CD1c-positive myeloid dendritic cell (primary cell): ENCODE measurements at regions not wholly inside any gene's neighbourhood (a gene's known extent, or its start where the extent isn't known, plus 50 kb on each side); places are given as distances from the start of the nearest gene placed in this dataset.
"Not testable (repeated sequence)": the region's sequence is repeated elsewhere in the genome, so short reads cannot be mapped to it uniquely, and the experiment has no call there.

Experiments
- DNase-seq: peaks from one replicate; pipeline ENCODE4 v3.0.0-alpha.2; 2016; ENCODE audit errors: extremely low spot score

DNA sequence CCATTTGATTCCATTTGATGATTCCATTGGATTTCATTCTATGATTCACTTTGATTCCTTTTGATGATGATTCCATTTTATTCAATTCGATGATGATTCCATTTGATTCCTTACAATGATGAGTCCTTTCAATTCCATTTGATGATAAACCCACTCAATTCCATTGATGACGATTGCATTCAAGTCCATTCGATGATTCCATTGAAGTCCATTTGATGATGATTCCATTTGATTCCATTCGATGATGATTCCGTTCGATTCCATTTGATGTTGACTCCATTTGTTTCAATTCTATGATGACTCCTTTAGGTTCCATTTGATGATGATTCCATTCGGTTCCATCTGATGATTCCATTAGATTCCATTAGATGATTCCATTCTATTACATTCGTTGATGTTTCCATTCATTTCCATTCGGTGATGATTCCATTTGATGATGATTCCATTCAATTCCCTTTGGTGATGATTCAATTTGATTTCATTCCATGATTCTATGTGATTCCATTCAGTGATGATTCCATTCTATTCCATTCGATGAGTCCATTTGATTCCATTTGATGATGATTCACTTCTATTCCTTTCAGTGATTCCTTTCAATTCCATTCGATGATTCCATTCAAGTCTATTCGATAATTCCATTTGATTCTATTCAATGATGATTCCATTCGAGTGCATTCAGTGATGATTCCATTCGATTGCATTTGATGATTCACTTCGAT, 1106.0 kb downstream of the RPIA start:
- DNase-seq = no peak

DNA sequence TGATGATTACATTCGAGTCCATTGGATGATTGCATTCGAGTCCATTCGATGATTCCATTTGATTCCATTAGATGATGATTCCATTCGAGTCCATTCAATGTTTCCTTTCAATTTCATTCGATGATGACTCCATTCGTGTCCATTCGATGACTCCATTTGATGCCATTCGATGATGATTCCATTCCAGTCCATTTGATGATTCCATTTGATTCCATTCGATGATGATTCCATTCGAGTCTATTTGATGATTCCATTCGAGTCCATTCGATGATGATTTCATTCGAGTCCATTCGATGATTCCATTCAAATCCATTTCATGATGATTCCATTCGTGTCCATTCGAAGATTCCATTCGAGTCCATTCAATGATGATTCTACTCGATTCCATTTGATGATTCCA, 1109.7 kb downstream of the RPIA start:
- not testable (repeated sequence) for DNase-seq

DNA sequence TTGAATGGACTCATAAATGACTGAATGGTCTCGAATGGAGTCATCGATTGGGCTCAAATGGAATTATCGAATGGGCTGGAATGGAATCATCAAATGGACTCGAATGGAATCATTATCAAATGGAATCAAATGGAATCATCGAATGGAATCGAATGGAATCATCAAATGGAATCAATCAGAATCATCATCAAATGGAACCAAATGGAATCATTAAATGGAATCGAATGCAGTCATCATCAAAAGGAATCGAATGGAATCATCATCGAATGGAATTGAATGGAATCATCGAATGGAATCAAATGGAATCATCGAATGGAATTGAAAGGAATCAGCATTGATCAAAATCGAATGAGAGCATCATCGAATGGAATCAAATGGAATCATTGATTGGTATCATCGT, 1114.9 kb downstream of the RPIA start:
- not testable (repeated sequence) for DNase-seq

DNA sequence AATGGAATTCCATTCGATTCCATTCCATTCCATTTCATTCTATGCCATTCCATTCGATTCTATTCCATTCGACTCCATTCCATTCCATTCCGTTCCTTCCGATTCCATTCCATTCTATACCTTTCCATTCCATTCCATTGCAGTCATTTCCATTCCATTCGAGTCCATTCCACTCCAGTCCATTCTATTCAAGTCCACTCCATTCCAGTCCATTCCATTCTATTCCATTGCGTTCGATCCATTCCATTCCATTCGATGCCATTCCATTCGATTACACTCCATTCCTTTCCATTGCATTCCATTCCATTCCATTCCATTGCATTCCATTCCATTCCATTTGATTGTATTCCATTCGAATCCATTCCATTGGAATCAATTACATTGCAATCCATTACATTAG, 1119.8 kb downstream of the RPIA start:
- no peak for DNase-seq

DNA sequence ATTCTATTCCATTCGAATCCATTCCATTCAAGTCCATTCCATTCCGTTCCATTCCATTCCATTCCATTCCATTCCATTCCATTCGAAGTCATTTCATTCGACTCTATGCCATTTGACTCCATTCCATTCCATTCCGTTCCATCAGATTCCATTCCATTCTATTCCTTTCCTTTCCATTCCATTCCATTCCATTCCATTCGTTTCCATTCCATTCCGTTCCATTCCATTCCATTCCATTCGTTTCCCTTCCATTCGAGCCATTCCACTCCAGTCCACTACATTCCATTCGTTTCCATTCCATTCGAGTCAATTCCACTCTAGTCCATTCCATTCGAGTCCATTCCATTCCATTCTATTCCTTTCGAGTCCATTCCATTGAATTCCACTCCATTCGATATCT, 1120.4 kb downstream of the RPIA start:
- DNase-seq = not testable (repeated sequence)

DNA sequence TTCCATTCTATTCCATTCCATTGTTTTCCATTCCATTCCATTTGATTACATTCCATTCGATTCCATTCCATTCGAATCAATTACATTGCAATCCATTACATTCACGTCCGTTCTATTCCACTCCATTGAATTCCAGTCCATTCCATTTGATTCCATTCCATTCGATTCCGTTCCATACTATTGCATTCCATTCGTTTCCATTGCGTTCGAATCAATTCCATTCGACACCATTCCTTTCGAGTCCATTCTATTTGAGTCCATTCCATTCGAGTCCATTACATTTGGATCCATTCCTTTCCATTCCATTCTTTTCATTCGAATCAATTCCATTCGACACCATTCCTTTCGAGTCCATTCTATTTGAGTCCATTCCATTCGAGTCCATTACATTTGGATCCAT, 1122.9 kb downstream of the RPIA start:
- not testable (repeated sequence) for DNase-seq

DNA sequence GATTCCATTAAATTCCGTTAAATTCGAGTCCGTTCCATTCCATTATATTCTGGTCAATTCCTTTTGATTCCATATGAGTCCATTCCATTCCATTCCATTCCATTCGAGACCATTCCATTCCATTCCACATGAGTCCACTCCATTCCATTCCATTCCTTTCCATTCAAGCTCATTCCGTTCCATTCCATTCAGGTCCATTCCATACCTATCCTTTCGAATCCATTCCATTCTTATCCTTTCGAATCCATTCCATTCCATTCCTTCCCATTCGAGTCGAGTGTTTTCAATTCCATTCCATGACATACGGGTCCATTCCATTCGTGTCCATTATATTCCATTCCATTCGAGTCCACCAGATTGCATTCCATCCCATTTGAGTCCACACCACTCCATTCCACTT, 1127.4 kb downstream of the RPIA start:
- DNase-seq = no peak

DNA sequence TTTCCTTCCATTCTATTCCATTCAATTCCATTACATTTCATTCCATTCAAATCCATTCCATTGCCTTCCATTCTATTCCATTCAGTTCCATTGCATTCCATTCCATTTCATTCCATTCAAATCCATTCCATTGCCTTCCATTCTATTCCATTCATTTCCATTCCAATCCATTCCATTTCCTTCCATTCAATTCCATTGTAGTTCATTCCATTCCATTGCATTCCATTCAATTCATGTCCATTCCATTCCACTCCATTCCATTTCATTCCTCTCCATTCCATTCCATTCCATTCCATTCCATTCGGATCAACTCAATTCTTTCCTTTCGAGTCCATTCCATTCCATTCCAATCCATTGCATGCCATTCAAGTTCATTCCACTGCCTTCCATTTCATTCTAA, 1128.3 kb downstream of the RPIA start:
- DNase-seq = no peak

DNA sequence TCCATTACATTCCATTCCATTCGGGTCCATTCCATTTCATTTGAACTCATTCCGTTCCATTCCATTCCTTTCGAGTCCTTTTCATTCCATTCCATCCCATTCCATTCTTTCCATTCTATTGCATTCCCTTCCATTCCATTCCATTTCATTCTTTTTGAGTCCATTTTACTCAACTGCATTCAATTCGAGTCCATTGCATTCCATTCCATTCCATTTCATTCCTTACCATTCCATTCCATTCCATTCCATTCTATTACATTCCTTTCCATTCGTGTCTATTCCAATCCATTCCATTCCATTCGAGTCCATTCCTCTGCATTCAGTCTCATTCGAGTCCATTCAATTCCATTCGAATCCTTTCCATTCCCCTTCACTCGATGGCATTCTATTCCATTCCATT, 1128.8 kb downstream of the RPIA start:
- no peak for DNase-seq

DNA sequence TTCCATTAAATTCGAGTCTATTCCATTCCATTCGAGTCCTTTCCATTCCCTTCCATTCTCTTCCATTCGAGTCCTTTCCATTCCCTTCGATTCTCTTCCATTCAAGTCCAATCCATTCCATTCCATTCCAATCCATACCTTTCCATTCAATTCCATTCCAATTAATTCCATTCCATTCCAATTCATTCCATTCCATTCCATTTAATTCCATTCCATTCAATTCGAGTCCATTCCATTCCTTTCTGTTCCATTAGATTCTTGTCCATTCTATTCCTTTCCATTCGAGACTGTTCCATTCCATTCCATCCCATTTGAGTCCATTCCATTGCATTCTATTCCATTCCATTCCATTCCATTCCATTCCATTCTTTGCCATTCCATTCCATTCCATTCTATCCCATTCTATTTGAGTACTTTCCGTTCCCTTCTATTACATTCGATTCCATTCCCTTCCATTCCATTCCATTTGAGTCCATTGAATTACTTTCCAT, 1130.0 kb downstream of the RPIA start:
- DNase-seq = no peak

DNA sequence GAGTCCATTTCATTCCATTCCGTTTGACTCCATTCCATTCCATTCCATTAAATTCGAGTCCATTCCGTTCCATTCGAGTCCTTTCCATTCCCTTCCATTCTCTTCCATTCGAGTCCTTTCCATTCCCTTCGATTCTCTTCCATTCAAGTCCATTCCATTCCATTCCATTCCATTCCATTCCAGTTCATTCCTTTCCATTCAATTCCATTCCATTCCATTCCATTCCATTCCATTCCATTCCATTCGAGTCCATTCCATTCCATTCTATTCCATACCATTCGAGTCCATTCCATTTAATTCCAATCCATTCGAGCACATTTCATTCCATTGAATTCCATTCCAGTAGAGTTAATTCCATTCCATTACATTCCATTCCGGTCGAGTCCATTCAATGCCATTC, 1130.9 kb downstream of the RPIA start:
- not testable (repeated sequence) for DNase-seq

DNA sequence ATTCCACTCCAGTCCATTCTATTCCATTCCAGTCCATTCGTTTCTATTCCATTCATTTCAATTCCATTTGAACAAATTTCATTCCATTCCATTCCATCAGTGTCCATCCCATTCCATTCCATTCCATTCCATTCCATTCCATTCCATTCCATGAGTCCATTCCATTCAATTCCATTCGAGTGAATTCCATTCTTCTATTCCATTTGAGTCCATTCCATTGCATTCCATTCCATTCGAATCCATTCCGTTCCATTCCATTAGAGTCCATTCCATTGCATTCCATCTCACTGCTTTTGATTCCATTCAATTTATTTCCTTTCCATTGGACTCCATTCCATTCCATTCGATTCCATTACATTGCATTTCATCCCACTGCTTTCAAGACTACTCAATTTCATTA, 1132.1 kb downstream of the RPIA start:
- no peak for DNase-seq

DNA sequence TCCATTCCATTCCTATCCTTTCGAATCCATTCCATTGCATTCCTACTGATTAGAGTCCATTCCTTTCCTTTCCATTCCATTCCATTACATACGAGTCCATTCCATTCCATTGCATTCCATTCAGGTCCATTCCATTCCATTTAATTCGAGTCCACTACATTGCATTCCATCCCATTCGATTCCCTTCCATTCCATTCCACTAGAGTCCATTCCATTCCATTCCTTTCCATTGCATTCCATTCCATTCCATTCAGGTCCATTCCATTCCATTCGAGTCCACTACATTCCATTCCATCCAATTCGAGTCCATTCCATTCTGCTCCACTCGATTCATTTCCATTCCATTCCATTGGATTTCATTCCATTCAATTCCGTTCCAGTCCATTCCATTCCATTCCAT, 1133.6 kb downstream of the RPIA start:
- no peak for DNase-seq

DNA sequence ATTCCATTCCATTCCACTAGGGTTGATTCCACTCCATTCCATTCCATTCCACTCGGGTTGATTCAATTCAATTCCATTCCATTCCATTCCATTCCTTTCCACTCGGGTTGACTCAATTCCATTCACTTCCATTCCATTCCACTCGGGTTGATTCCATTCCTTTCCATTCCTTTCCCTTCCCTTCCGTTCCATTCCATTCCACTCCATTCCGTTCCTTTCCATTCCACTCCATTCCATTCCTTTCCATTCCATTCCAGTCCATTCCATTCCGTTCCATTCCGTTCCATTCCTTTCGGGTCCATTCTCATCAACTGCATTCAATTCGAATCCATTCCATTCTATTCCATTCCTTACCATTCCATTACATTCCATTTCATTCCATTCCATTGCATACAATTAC, 1135.3 kb downstream of the RPIA start:
- not testable (repeated sequence) for DNase-seq

DNA sequence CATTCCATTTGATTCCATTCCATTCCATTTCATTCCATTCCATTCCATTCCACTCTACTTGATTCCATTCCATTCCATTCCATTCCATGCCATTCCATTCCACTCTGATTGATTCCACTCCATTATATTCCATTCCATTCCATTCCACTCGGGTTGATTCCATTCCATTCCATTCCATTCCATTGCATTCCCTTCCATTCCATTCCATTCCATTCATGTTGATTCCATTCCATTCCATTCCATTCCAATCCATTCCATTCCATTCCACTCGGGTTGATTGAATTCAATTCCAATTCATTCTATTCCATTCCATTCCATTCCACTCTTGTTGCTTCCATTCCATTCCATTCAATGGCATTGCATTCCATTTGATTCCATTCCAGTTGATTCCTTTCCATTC, 1136.4 kb downstream of the RPIA start:
- DNase-seq = not testable (repeated sequence)

DNA sequence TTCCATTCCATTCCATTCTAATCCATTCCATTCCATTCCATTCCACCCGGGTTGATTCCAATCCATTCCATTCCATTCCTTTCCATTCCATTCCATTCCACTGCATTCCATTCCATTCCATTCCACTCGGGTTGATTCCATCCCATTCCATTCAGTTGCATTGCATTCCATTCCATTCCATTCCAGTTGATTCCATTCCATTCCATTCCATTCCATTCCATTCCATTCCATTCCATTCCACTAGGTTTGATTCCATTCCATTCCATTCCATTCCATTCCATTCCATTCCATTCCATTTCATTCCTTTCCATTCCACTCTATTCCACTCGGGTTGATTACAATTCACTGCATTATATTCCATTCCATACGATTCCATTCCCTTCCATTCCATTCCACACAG, 1136.9 kb downstream of the RPIA start:
- DNase-seq = not testable (repeated sequence)

DNA sequence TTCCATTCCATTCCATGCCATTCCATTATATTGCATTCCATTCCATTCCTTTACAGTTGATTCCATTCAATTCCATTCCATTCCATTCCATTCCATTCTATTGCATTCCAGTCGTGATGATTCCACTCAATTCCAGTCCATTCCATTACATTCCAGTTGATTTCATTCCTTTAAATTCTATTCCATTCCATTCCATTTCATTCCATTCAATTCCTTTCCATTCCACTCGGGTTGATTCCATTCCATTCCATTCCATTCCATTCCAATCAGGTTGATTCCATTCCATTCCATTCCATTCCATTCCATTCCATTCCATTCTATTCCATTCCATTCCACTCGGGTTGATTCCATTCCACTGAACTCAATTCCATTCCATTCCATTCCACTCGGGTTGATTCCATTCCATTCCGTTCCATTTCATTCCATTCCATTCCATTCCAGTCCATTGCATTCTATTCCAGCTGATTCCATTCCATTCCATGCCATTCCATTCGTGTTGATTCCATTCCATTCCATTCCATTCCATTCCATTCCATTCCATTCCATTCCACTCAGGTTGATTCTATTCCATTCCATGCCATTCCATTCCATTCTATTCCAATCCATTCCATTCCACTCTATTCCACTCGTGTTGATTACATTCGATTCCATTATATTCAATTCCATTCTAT, 1137.6 kb downstream of the RPIA start:
- not testable (repeated sequence) for DNase-seq

DNA sequence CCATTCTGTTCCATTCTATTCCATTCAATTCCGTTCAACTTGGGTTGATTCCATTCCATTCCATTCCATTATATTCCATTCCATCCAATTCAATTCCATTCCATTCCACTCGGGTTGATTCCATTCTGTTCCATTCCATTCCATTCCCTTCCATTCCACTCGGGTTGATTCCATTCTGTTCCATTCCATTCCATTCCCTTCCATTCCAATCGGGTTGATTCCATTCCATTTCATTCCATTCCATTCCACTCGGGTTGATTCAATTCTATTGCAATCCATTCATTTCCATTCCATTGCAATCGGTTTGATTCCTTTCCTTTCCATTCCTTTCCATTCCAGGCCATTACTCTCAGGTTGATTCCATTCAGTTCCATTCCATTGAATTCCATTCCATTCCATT, 1138.4 kb downstream of the RPIA start:
- DNase-seq = no peak

DNA sequence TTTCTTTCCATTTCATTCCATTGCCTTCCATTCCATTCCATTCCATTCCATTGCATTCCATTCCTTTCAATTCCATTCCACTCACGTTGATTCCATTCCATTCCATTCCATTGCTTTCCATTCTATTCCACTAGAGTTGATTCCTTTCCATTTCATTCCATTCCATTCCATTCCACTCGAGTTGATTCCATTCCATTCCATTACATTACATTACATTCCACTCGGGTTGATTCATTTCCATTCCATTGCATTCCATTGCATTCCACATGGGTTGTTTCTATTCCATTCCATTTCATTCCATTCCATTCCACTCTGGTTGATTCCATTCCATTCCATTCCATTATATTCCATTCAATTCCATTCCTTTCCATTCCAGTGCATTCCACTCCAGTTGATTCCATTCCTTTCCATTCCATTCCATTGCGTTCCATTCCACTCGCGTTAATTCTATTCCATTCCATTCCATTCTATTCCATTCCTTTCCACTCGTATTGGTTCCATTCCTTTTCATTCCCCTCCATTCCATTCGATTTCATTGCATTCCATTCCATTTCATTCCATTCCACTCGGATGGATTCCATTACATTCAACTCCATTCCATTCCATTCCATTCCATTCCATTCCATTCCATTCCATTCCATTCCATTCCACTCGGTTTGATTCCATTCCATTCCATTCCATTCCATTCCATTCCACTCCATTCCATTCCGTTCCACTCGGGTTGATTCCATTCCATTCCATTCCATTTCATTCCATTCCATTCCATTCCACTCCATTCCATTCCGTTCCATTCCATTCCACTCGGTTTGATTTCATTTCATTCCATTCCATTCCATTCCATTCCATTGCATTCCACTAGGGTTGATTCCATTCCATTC, 1139.1 kb downstream of the RPIA start:
- not testable (repeated sequence) for DNase-seq

DNA sequence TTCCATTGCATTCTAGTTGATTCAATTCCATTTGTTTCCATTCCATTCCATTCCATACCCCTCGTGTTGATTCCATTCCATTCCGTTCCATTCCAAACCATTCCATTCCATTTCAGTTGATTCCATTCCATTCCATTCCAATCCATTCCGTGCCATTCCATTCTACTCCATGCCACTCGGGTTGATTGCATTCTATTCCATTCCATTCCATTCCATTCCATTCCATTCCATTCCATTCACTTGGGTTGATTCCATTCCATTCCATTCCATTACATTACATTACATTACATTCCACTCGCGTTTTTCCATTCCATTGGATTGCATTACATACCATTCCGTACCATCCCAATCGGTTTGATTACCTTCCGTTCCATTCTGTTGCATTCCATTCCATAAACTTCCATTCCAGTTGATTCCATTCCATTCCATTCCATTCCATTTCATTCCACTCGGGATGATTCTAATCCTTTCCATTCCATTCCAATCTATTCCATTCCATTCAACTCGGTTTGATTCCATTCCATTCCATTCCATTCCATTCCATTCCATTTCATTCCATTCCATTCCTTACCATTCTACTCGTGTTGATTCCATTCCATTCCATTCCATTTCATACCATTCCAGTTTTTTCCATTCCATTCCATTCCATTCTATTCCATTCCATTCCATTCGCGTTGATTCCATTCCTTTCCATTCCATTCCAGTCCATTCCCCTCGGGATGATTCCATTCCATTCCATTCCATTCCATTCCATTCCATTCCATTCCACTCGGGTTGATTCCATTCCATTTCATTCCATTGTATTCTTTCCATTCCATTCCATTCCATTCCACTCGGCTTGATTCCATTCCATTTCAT, 1140.4 kb downstream of the RPIA start:
- no peak for DNase-seq

DNA sequence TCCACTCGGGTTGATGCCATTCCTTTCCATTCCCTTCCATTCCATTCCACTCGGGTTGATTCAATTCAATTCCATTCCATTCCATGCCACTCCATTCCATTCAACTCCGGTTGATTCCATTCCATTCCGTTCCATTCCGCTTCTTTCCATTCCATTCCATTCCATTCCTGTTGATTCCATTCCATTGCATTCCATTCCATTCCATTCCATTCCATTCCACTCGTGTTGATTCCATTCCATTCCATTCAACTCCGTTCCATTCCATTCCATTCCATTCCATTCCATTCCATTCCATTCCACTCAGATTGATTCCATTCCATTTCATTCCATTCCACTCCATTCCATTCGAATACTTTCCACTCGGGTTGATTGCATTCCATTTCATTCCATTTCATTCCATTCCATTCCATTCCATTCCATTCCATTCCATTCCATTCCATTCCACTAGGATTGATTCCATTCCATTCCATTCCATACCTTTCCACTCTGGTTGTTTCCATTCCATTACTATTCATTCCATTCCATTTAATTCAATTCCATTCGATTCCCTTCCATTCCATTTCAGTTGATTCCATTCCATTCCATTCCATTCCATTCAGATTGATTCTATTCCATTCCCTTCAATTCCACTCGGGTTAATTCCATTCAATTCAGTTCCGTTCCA, 1141.8 kb downstream of the RPIA start:
- no peak for DNase-seq
